Left lung (tissue), 4 donors: ENCODE measurements at regions not wholly inside any gene's neighbourhood (a gene's known extent, or its start where the extent isn't known, plus 50 kb on each side); places are given as distances from the start of the nearest gene placed in this dataset.

Experiments
- ATAC-seq: fragments of 200-7000 bp; cut with Tn5 transposase; one replicate; pipeline ENCODE4 v1.9.1; 2020; ENCODE audit warnings: moderate library complexity
- DNase-seq, 4 donors: peaks; one replicate each; pipeline ENCODE4 v3.0.0-alpha.2; 2013 to 2020
- H3K27ac ChIP-seq, 2 donors: fragments of 200-600 bp; sonication (generic) in 1 of 2; one replicate each; pipeline versions ENCODE4 v1.5.0 to v1.8.0; 2020 to 2021
- H3K27me3 ChIP-seq, 2 donors: fragments of 200-600 bp; sonication (generic) in 1 of 2; one replicate each; pipeline versions ENCODE4 v1.5.0 to v1.8.0; 2020 to 2021
- H3K36me3 ChIP-seq, 2 donors: fragments of 200-600 bp; sonication (generic) in 1 of 2; one replicate each; pipeline versions ENCODE4 v1.5.0 to v1.8.0; 2020 to 2021
- H3K4me1 ChIP-seq, 2 donors: fragments of 200-600 bp; one replicate each; pipeline ENCODE4 v1.8.0; 2021
- H3K4me3 ChIP-seq, 2 donors: fragments of 200-600 bp; sonication (generic) in 1 of 2; one replicate each; pipeline versions ENCODE4 v1.5.0 to v1.8.0; 2020 to 2021; ENCODE audit warnings: mild to moderate bottlenecking in 1 of 2
- H3K9me3 ChIP-seq, 2 donors: fragments of 200-600 bp; sonication (generic) in 1 of 2; one replicate each; pipeline versions ENCODE4 v1.5.0 to v1.8.0; 2020 to 2021
- CTCF ChIP-seq, 2 donors: fragments of 200-600 bp; sonication (generic) in 1 of 2; IDR thresholded peaks; one replicate each; pipeline versions ENCODE4 v1.5.0 to v1.8.0; 2021; ENCODE audit warnings: antibody characterized with exemption in 2 of 2
- intact Hi-C, 2 donors: fragments of 100-400 bp; cut with DNase I; formaldehyde crosslinking; loops; one replicate each; pipeline versions ENCODE4 v1.11.2 to v1.14.2; 2022
- donor health status: DM: no; HTN: yes; CAD: no.
- donor health status: DM: no; HTN: no; CAD: no.

GRCh38 chrX:13906093-13906492 is 89.2 kb upstream of the GPM6B start:
- no peak overlapping the region for H3K4me3 ChIP-seq
- ATAC-seq (no peak), DNase-seq (no peak)
- no peak overlapping the region for H3K27ac ChIP-seq
- no peaks in the 10 kb centered on the region for H3K36me3 ChIP-seq
- intact Hi-C loops = no loop called here
- H3K27me3 ChIP-seq = peaks cover 0 to 6% of the 10 kb centered on the region in 2 donors
- H3K4me1 ChIP-seq = no peaks in the 10 kb centered on the region
- H3K9me3 ChIP-seq = no peaks in the 10 kb centered on the region
- no peak for TF ChIP-seq CTCF (IDR thresholded peaks at IDR 0.05)

- Histone ChIP-seq H3K27ac (no peak overlapping the region), H3K4me1 (no peaks in the 10 kb centered on the region), H3K36me3 (no peaks in the 10 kb centered on the region), H3K9me3 (no peaks in the 10 kb centered on the region), H3K27me3 (peaks cover 0 to 6% of the 10 kb centered on the region in 2 donors), H3K4me3 (no peak overlapping the region)
- no peak for ATAC-seq
- intact Hi-C loops = no loop called here
- DNase-seq = no peak
- TF ChIP-seq CTCF (IDR thresholded peaks at IDR 0.05) = no peak
These were observed 86.5 kb upstream of the GPM6B start for GRCh38 chrX:13903405-13903804.

- no peak overlapping the region for H3K27ac ChIP-seq
- H3K4me1 ChIP-seq = no peaks in the 10 kb centered on the region
- DNase-seq = no peak
- H3K9me3 ChIP-seq = no peaks in the 10 kb centered on the region
- no peak for ATAC-seq
- intact Hi-C loops = no loop called here
- TF ChIP-seq CTCF (IDR thresholded peaks at IDR 0.05) = no peak
- peaks cover 0 to 10% of the 10 kb centered on the region in 2 donors for H3K27me3 ChIP-seq
- no peaks in the 10 kb centered on the region for H3K36me3 ChIP-seq
- no peak overlapping the region for H3K4me3 ChIP-seq
These were observed 85.5 kb upstream of the GPM6B start for GRCh38 chrX:13902406-13902805.

- no peak overlapping the region for H3K4me3 ChIP-seq
- ATAC-seq = no peak
- DNase-seq = no peak
- peaks cover 0 to 5% of the 10 kb centered on the region in 2 donors for H3K27me3 ChIP-seq
- no peaks in the 10 kb centered on the region for H3K4me1 ChIP-seq
- H3K27ac ChIP-seq = no peak overlapping the region
- no peaks in the 10 kb centered on the region for H3K9me3 ChIP-seq
- TF ChIP-seq CTCF (IDR thresholded peaks at IDR 0.05) = no peak
- no peaks in the 10 kb centered on the region for H3K36me3 ChIP-seq
- intact Hi-C loops = no loop called here
These were observed 84.5 kb upstream of the GPM6B start for GRCh38 chrX:13901354-13901753.

- ATAC-seq (no peak), DNase-seq (no peak)
- Histone ChIP-seq H3K27ac (no peak overlapping the region), H3K36me3 (no peaks in the 10 kb centered on the region), H3K9me3 (no peaks in the 10 kb centered on the region), H3K4me3 (no peak overlapping the region), H3K4me1 (no peaks in the 10 kb centered on the region), H3K27me3 (peaks cover 0 to 13% of the 10 kb centered on the region in 2 donors)
- TF ChIP-seq CTCF (IDR thresholded peaks at IDR 0.05) = no peak
- intact Hi-C loops = no loop called here
These were observed 83.5 kb upstream of the GPM6B start for GRCh38 chrX:13900351-13900750.
